HL-60 (cell line): ENCODE measurements at regions not wholly inside any gene's neighbourhood (a gene's known extent, or its start where the extent isn't known, plus 50 kb on each side); places are given as distances from the start of the nearest gene placed in this dataset.

Source experiments
- DNase-seq, 2 experiments: peaks; one replicate each; pipeline ENCODE4 v3.0.0-alpha.2; 2010 to 2020; ENCODE audit warnings: low read depth in 1 of 2, low spot score in 1 of 2
- H3K27ac ChIP-seq: fragments of 250-450 bp; sonication (Bioruptor Pico); replicated peaks from 2 replicates; pipeline ENCODE4 v1.5.1; 2020; ENCODE audit warnings: mild to moderate bottlenecking, moderate library complexity
- H3K27me3 ChIP-seq: fragments of 250-450 bp; sonication (Bioruptor Pico); 2 replicates; pipeline ENCODE4 v1.5.1; 2021; ENCODE audit warnings: mild to moderate bottlenecking, moderate library complexity; ENCODE audit not compliant: insufficient read depth, poor library complexity, severe bottlenecking
- H3K4me3 ChIP-seq: replicated peaks from 2 replicates; pipeline ENCODE4 v1.5.1; 2011; ENCODE audit warnings: mild to moderate bottlenecking, control low read depth, low read length; ENCODE audit not compliant: insufficient read depth
- CTCF ChIP-seq: IDR thresholded peaks from one replicate; pipeline ENCODE4 v1.5.1; 2011; ENCODE audit warnings: low read length, control low read depth, inconsistent platforms; ENCODE audit not compliant: insufficient read depth
- GABPA ChIP-seq: IDR thresholded peaks from 2 replicates; pipeline ENCODE4 v1.6.1; 2012; ENCODE audit warnings: low read depth
- POLR2AphosphoS5 ChIP-seq: IDR thresholded peaks from 2 replicates; pipeline ENCODE4 v1.6.1; 2012; ENCODE audit warnings: low read depth
- REST ChIP-seq: IDR thresholded peaks from 2 replicates; pipeline ENCODE4 v1.6.1; 2012; ENCODE audit warnings: low read depth; ENCODE audit not compliant: insufficient replicate concordance
- SPI1 ChIP-seq: IDR thresholded peaks from 2 replicates; pipeline ENCODE4 v1.6.1; 2012; ENCODE audit warnings: low read depth, mild to moderate bottlenecking, borderline replicate concordance

GRCh38 chr7:67407392-67408071, 410.9 kb downstream of the TYW1 start:
- no peak overlapping the region for H3K4me3 ChIP-seq
- no peak for DNase-seq
- H3K27me3 ChIP-seq = no peaks in the 10 kb centered on the region
- TF ChIP-seq GABPA (no peak), POLR2AphosphoS5 (no peak), CTCF (no peak), REST (no peak), SPI1 (no peak)
- H3K27ac ChIP-seq = no peak overlapping the region

- DNase-seq = no peak
- Histone ChIP-seq H3K4me3 (no peak overlapping the region), H3K27ac (no peak overlapping the region), H3K27me3 (no peaks in the 10 kb centered on the region)
- TF ChIP-seq SPI1 (no peak), REST (no peak), POLR2AphosphoS5 (no peak), GABPA (no peak), CTCF (no peak)
These were observed 411.5 kb downstream of the TYW1 start for GRCh38 chr7:67408109-67408508.

- no peak for DNase-seq
- Histone ChIP-seq H3K27me3 (no peaks in the 10 kb centered on the region), H3K4me3 (no peak overlapping the region), H3K27ac (no peak overlapping the region)
- TF ChIP-seq GABPA (no peak), POLR2AphosphoS5 (no peak), CTCF (no peak), REST (no peak), SPI1 (no peak)
These were observed 417.0 kb downstream of the TYW1 start for GRCh38 chr7:67413670-67414069.
